ENCODE measurements at regions not wholly inside any gene's neighbourhood (a gene's known extent, or its start where the extent isn't known, plus 50 kb on each side); places are given as distances from the start of the nearest gene placed in this dataset.
"Not testable (repeated sequence)": the region's sequence is repeated elsewhere in the genome, so short reads cannot be mapped to it uniquely, and the experiment has no call there.

DNA sequence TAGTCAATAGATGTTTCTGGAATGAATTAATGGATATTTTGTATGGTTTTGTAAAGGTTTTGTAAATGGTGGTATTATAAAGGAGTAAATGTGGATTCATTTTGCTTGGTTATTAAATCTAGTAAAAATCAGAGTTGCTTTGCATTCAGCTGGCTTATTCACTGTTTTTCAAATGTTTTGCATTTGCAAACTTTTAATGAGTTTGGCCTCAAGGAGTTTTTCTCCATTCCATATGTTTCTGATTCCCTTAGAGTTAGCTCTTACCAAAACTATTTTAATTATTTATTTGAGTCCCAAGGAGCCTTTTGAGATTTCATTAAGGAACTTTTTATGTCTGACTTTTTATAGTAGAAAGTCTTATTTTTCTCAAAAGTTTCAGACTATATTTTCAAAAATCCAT is 992.2 kb downstream of the DIPK2A start:
- DNase-seq (ENCODE audit: low read depth, low spot score): no peak
- in situ Hi-C loops (cut with HindIII; ENCODE audit: low pct_unique_long_range_greater_than_20kb, low sequenced_read_pairs): no loop called here

DNA sequence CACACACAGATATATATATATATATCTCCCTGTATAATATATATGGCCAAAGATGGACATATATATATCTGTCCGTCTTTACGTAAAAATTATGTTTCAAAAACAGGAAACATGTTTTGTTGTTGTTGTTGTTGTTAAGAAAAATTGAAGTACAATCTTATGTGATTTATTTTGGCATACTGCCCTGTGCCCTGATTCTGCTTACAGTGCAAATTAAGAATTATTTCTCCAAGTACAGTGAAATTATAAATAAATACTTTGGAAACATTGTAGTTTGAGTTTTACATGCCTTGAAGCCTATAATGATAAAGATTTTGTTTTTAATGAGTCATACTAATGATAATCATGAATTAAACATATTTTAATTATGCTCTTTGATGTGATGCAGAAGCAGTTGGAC is 994.9 kb downstream of the DIPK2A start:
- no peak for DNase-seq (ENCODE audit: low read depth, low spot score)
- in situ Hi-C loops (cut with HindIII; ENCODE audit: low pct_unique_long_range_greater_than_20kb, low sequenced_read_pairs): no loop called here

DNA sequence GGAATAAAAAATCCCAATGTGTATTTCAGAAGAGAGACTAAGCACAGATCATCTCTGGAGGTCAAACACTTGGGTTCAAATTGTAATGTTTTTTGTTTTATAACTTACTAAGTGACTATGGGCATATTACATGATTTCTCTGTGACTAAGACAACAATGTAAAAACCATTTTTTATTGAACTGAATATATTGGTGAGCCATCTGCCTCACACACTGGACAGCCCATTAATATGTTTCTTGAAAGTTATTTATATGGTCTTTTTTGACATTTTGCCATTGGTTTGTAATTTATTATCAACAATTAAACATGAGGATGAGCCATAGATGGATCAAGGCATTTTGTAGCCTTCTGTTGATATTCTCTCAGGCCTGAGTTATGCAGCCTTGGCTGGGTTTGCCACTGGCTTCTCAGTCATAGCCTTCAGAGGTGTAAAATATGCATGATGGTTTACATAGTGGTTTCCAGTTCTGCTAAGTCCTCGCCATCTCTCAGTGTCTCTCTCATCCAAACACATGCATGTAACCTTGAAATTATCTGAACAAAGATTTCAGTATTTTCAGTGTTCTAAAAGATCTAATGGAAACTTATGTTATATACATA is 997.2 kb downstream of the DIPK2A start:
- in situ Hi-C loops (cut with HindIII; ENCODE audit: low pct_unique_long_range_greater_than_20kb, low sequenced_read_pairs): no loop called here
- no peak for DNase-seq (ENCODE audit: low read depth, low spot score)

DNA sequence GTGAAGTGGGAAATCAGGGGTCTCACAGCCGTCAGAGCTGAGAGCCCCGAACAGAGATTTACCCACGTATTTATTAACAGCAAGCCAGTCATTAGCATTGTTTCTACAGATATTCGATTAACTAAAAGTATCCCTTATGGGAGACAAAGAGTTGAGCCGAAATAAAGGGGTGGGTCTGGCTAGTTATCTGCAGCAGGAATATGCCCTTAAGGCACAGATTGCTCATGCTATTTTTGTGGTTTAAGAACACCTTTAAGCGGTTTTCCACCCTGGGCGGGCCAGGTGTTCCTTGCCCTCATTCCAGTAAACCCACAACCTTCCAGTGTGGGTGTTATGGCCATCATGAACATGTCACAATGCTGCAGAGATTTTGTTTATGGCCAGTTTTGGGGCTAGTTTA is 1012.9 kb downstream of the DIPK2A start:
- DNase-seq (ENCODE audit: low read depth, low spot score); in situ Hi-C loops (cut with HindIII; ENCODE audit: low pct_unique_long_range_greater_than_20kb, low sequenced_read_pairs): not testable (repeated sequence)

DNA sequence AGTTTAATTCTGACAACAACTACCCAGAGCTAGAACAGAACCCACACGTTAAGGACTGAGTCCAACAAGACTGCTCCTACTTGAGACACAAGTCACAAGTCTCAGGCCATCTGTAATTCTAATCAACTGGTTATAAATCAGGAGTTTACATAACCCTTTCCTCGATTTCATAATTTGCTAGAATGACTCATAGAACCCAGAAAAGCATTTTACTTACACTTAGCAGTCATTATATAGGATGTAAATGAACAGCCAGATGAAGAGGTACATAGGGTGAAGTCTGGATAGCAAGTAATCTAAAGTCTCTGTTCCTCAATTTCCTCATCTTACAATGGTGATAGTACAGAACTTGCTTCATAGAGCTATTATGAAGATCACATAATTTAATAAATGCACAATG is 1018.2 kb downstream of the DIPK2A start:
- no peak for DNase-seq (ENCODE audit: low read depth, low spot score)
- in situ Hi-C loops (cut with HindIII; ENCODE audit: low pct_unique_long_range_greater_than_20kb, low sequenced_read_pairs): no loop called here

DNA sequence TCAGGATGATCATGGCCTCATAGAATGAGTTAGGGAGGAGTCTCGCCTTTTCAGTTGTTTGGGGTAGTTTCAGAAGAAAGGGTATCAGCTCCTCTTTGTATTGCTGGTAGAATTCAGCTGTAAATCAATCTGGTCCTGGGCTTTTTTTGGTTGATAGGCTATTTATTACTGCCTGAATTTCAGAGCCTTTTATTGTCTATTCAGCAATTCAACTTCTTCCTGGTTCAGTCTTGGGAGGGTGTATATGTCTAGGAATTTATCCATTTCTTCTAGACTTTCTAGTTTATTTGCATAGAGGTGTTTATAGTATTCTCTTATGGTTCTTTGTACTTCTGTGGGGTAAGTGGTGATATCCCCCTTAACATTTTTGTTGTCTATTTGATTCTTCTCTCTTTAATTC is 1024.2 kb downstream of the DIPK2A start:
- in situ Hi-C loops (cut with HindIII; ENCODE audit: low pct_unique_long_range_greater_than_20kb, low sequenced_read_pairs): no loop called here

DNA sequence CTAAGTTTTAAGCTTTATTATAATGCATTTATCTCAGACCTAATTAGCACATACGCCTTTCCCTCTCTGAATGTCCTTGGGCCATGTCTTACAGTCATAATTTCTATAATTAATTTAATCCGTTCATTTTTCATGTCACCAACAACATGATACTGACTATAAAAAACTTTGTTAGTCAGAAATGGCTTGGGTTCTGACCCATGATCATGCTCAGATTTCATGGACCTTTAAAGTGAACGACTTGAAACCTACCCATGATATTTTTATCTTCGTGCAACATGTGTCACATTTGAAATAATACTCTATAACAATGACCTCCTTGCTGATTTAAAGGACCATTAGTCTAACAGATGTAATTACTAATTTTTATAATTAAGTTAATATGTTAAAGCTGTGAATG is 1033.8 kb downstream of the DIPK2A start:
- in situ Hi-C loops (cut with HindIII; ENCODE audit: low pct_unique_long_range_greater_than_20kb, low sequenced_read_pairs): no loop called here
- no peak for DNase-seq (ENCODE audit: low read depth, low spot score)

More for the DNA sequence above, 1024.2 kb downstream of the DIPK2A start:
- no peak for DNase-seq (ENCODE audit: low read depth, low spot score)

DNA sequence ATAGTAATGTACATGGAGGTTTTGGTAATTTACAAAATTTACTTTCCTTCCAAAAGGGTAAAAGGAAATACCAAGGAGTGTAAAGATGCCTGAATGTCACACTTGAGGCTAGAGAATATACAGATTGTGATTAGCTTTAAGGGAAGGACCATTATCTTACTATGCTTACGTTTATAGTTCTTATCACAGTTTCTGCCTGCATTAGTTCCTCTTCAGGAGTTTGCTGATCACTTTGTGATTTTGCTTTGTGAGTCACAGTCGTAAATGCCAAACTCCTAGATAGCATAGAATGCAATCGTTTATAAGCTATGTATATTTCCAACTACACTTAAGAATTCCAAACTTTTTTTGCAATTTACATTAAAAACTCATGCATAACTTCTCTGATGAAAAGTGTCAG is 1034.6 kb downstream of the DIPK2A start:
- no peak for DNase-seq (ENCODE audit: low read depth, low spot score)
- in situ Hi-C loops (cut with HindIII; ENCODE audit: low pct_unique_long_range_greater_than_20kb, low sequenced_read_pairs): no loop called here

DNA sequence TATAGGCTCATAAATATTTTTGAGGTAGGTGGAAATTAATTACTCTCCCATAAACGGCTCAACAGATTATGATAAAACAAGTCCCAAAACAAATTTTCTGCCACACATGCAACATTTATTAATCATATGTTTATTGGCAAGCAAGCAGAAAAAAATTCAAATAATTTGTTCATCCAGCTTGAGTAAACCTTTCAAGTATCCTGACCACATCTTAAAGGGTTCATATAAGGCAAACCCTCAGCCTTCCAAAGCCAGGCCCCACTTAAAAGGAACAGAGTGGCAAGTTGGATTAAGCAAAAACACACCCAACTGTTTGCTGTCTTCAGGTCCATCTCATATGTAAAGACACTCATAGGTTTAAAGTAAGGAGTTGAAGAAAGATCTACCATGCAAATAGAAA is 1042.3 kb downstream of the DIPK2A start:
- in situ Hi-C loops (cut with HindIII; ENCODE audit: low pct_unique_long_range_greater_than_20kb, low sequenced_read_pairs): no loop called here
- no peak for DNase-seq (ENCODE audit: low read depth, low spot score)

DNA sequence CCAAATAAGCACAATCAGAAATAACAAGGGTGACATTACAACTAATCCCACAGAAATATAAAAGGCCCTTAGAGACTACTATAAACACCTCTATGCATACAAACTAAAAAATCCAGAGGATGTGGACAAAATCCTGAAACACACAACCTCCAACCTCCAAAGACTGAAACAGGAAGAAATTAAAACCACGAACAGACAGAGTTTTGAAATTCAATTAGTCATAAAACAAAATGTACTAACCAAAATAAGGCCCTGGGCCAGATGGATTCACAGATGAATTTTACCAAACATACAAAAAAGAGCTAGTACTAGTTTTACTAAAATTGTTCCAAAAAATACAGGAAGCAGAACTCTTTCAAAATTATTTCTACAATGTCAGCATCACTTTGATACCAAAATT is 1043.6 kb downstream of the DIPK2A start:
- in situ Hi-C loops (cut with HindIII; ENCODE audit: low pct_unique_long_range_greater_than_20kb, low sequenced_read_pairs): no loop called here
- DNase-seq (ENCODE audit: low read depth, low spot score): no peak

DNA sequence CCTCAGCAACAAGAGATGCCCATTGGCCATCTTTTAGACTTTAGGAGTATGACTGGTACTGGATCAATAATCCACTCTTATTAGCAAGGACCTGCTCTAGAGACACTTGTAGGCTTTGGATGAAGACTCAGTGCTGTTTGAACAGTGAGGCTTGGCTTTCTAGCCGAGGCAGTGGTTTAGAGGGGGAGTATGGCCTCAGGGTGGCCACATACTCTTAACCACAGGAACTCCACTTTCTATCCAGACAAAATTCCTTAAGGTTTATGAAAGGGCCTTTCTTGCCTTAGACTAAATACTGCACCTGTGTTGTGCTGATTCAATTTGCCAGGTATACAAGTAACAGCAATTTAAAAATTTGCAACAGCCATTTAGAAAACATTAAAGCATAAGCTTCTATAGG is 1046.3 kb downstream of the DIPK2A start:
- in situ Hi-C loops (cut with HindIII; ENCODE audit: low pct_unique_long_range_greater_than_20kb, low sequenced_read_pairs): no loop called here
- DNase-seq (ENCODE audit: low read depth, low spot score): no peak

DNA sequence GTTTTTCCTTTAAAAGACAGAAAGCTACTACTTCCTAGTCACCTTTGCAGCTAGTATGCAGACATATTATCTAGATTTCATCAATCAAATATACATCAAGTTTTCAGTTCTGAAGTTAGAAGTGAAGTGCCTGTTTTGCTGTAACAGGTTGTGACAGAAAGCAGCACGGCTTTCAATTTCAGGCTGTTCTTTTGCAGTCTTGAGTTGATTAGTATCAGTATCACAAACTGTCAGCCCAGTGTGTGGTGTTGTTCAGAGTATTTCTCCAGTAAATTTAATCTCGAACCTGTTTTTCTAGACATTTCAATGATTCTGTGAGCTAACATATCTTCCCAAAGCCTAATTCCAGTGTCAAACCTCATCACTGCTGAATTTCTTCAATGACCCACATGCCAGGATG is 1050.8 kb downstream of the DIPK2A start:
- in situ Hi-C loops (cut with HindIII; ENCODE audit: low pct_unique_long_range_greater_than_20kb, low sequenced_read_pairs): no loop called here
- DNase-seq (ENCODE audit: low read depth, low spot score): no peak

DNA sequence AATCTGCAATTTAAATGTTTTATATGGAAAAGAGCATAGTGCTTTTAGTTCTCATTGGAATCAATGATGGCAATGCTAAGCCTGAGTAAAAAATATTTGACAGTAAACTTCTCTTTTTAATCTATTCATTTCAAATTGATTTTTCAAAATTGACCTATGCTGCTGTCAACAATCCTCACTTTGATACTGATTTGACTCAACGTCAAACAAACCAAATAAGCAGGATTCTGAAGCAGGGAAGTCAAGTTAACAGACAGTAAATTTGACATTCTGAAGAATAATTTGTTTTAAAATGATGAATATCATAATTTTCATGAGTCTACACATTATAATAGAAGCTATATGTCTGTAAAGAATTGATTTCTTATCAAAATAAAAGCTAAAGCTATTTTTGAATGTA is 1053.1 kb downstream of the DIPK2A start:
- in situ Hi-C loops (cut with HindIII; ENCODE audit: low pct_unique_long_range_greater_than_20kb, low sequenced_read_pairs): no loop called here
- no peak for DNase-seq (ENCODE audit: low read depth, low spot score)

DNA sequence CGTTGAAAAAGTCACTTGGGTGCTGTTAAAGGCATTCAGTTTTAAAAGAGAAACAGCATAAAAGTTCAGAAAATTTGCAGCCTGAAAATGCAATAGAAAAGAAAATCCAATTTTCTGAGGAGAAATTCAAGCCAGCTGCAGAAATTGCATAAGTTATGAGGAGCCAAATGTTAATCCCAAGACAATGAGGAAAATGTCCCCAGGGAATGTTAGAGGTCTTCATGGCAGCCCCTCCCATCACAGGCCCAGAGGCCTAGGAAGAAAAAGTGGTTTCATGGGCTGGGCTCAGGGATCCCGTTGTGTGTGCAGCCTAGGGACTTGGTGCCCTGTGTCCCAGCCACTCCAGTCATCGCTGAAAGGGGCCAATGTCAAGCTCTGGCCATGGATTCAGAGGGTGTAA is 1055.6 kb downstream of the DIPK2A start:
- DNase-seq (ENCODE audit: low read depth, low spot score); in situ Hi-C loops (cut with HindIII; ENCODE audit: low pct_unique_long_range_greater_than_20kb, low sequenced_read_pairs): not testable (repeated sequence)

DNA sequence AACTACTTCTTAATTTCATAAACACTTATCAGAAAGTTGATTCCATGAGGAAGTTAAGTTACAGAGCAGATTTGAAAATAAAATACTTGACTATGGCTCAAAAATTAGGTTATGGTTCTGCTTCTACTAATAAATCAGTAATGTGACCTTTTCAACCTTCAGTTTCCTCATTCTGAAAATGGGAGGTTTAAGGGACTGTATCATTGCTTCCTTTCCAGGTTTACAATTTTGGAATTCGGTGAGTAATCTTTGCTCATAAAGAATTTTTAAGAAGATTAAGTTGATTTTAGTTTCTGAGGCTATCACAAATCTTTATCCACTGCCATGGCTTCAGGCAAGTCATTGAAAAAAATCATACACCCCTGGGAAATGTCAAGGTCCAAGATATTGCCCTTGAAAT is 1061.2 kb downstream of the DIPK2A start:
- no peak for DNase-seq (ENCODE audit: low read depth, low spot score)
- in situ Hi-C loops (cut with HindIII; ENCODE audit: low pct_unique_long_range_greater_than_20kb, low sequenced_read_pairs): no loop called here

DNA sequence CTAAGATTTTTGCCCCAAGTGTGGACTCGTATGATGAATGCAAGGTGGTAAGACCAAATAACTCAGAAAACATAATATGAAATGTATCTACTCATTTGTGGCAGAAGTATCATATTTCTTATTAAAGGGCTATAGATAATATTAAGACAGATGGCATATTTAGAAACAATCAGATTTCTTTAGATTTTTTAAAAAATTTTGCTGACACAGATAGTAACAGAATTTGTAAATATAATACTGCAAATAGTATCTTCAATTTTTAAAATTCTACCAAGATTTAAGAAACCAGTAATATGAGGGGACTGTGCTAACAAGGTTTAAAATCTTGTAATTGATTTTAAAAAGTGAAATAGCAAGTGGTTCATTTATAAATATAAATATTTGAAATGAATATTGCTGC is 1064.1 kb downstream of the DIPK2A start:
- DNase-seq (ENCODE audit: low read depth, low spot score): no peak
- in situ Hi-C loops (cut with HindIII; ENCODE audit: low pct_unique_long_range_greater_than_20kb, low sequenced_read_pairs): no loop called here

DNA sequence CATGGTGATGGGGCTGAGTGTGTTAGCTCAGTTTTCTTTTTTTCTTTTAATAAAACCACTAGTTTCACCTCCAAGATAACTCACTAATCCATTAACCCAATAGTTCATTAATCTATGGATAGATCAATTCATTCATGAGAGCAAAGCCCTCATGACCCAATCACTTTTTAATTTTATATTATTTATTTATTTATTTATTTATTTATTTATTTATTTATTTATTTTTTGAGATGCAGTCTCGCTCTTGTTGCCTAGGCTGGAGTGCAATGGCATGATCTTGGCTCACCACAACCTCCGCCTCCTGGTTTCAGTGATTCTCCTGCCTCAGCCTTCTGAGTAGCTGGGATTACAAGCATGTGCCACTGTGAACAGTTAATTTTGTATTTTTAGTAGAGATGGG is 1082.4 kb downstream of the DIPK2A start:
- DNase-seq (ENCODE audit: low read depth, low spot score); in situ Hi-C loops (cut with HindIII; ENCODE audit: low pct_unique_long_range_greater_than_20kb, low sequenced_read_pairs): not testable (repeated sequence)

DNA sequence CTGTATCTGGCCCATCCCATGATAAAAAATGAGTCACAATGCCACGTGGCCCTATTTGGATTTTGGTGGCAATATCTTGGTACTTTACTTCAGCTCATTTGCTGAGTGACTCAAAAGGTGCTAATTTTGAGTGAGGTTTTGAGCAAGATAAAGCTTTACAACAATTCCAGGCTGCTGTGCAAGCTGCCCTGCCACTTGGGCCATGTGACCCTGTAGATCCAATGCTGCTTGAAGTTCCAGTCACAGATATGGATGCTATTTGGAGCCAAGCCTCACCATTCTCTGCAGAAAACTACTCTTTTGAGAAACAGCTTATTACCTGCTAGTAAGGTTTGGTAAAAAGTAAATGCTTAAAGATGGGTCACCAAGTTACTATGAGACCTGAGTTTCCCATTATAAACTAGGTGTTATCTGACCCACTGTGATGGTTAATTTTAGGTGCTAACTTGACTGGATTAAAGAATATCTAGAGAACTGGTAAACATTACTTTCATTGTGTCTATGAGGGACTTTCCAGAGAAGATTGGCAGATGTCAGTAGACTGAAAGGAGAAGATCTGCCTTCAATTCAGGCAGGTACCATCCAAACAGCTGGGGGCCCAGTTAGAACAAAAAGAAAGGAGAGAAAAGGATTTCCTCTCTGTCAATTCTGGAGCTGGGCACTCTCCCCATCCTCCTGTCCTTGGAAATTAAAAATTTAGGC is 1083.9 kb downstream of the DIPK2A start:
- in situ Hi-C loops (cut with HindIII; ENCODE audit: low pct_unique_long_range_greater_than_20kb, low sequenced_read_pairs): no loop called here
- DNase-seq (ENCODE audit: low read depth, low spot score): no peak

DNA sequence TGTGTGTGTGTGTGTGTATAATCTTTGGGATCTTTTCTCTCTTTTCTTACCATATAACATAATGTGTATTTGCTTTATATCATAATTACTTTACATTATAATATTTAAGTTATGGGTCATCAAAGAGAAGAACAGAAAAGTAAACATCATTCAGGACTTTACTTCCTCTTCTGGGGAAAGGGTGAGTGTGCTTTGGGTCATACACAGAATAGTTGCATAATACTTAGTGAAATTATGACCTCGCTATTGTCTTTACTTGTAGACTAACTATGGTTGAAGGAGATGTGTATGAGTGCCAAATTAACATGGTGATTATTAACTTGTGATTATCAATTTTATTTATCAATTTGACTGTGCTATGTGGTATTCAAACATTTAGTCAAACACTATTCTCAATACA is 1086.9 kb downstream of the DIPK2A start:
- in situ Hi-C loops (cut with HindIII; ENCODE audit: low pct_unique_long_range_greater_than_20kb, low sequenced_read_pairs): no loop called here
- DNase-seq (ENCODE audit: low read depth, low spot score): no peak

DNA sequence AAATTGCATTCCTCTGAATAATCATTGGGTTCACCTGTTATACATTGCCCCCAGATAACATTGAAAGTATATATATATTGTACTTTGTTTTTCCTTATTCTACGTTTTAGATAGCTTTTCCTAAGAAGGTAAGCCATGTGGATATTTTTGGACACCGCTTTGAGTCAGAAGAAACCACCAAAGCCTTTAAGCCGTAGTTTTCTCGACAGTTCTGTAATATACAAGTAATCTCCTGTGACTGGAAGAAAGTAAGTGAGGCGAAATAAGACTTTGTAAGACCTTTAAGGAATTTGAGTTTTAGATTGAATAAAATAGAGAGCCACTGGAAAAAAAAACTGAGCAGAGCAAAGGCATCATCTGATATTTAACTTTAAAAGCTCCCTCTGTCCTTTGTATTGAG is 1092.0 kb downstream of the DIPK2A start:
- in situ Hi-C loops (cut with HindIII; ENCODE audit: low pct_unique_long_range_greater_than_20kb, low sequenced_read_pairs): no loop called here
- no peak for DNase-seq (ENCODE audit: low read depth, low spot score)
